Fibroblast of lung (primary cell): ENCODE measurements at regions not wholly inside any gene's neighbourhood (a gene's known extent, or its start where the extent isn't known, plus 50 kb on each side); places are given as distances from the start of the nearest gene placed in this dataset.

ENCODE experiments used
- EZH2 ChIP-seq: IDR thresholded peaks from 2 replicates; pipeline ENCODE4 v1.5.1; 2012; ENCODE audit warnings: low read length, control low read depth, mild to moderate bottlenecking; ENCODE audit errors: missing control alignments
- TF ChIP-seq, protein P1 (sequence below), 2 donors: IDR thresholded peaks in 1 of 2; conservative IDR thresholded peaks in 1 of 2; 1 replicate in 1 of 2; 2 replicates in 1 of 2; pipeline ENCODE4 v1.5.1; 2011 to 2012; ENCODE audit warnings: low read length in 2 of 2, control low read depth in 1 of 2, inconsistent platforms in 1 of 2, low read depth in 1 of 2, mild to moderate bottlenecking in 1 of 2

DNA sequence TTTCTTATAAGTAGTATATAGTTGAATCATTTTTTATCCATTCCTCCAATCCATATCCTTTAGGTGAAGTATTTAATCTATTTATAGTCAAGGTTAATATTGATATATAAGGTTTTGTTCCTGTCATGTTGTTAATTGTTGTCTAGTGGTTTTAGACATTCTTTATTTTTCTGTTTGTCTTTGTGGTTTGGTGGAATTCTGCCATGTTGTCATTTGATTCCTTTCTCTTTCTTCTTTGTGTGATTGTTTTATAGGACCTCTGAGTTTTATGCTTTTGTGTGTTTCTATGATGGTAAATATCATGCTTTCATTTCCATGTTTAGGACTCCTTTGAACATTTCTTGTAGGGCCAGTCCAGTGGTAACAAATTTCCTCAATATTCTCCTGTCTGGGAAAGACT, 450.3 kb upstream of the BTBD3 start:
- TF ChIP-seq, protein P1, sequence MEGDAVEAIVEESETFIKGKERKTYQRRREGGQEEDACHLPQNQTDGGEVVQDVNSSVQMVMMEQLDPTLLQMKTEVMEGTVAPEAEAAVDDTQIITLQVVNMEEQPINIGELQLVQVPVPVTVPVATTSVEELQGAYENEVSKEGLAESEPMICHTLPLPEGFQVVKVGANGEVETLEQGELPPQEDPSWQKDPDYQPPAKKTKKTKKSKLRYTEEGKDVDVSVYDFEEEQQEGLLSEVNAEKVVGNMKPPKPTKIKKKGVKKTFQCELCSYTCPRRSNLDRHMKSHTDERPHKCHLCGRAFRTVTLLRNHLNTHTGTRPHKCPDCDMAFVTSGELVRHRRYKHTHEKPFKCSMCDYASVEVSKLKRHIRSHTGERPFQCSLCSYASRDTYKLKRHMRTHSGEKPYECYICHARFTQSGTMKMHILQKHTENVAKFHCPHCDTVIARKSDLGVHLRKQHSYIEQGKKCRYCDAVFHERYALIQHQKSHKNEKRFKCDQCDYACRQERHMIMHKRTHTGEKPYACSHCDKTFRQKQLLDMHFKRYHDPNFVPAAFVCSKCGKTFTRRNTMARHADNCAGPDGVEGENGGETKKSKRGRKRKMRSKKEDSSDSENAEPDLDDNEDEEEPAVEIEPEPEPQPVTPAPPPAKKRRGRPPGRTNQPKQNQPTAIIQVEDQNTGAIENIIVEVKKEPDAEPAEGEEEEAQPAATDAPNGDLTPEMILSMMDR (conservative IDR thresholded peaks at IDR 0.05 in 1 of 2, IDR thresholded peaks at IDR 0.05 in 1 of 2; ENCODE audit: low read depth in 1 of 2, low read length in 2 of 2): no peak
- no peak for TF ChIP-seq EZH2
